Stimulated activated CD4-positive, alpha-beta T cell treated with anti-CD3 and anti-CD28 coated beads, Interleukin-12 subunit alpha, Interleukin-12 subunit beta, amount 100 ng/mL, for 24 hours (primary cell): ENCODE measurements at regions not wholly inside any gene's neighbourhood (a gene's known extent, or its start where the extent isn't known, plus 50 kb on each side); places are given as distances from the start of the nearest gene placed in this dataset.

Experiments used
- DNase-seq, 2 experiments: peaks; one replicate each; pipeline ENCODE4 v3.0.0-alpha.2; 2020; ENCODE audit warnings: low read depth in 2 of 2

- DNase-seq: no peak
Observed at GRCh38 chr5:171681061-171681460, 104.6 kb upstream of the SMIM23 start.

GRCh38 chr5:171681677-171682076 is 103.9 kb upstream of the SMIM23 start:
- no peak for DNase-seq

GRCh38 chr5:171682801-171683200 is 102.8 kb upstream of the SMIM23 start:
- no peak for DNase-seq

GRCh38 chr5:171684169-171684568 is 101.4 kb upstream of the SMIM23 start:
- DNase-seq: no peak

GRCh38 chr5:171688696-171689495 is 96.7 kb upstream of the SMIM23 start:
- DNase-seq: no peak

- DNase-seq: no peak
Observed at GRCh38 chr5:171689853-171690417, 95.7 kb upstream of the SMIM23 start.

- no peak for DNase-seq
Observed at GRCh38 chr5:171692107-171692506, 93.5 kb upstream of the SMIM23 start.

GRCh38 chr5:171692936-171693335 is 92.7 kb upstream of the SMIM23 start:
- DNase-seq: no peak

GRCh38 chr5:171693412-171693811 is 92.2 kb upstream of the SMIM23 start:
- no peak for DNase-seq

- DNase-seq: no peak
Observed at GRCh38 chr5:171695804-171696203, 89.8 kb upstream of the SMIM23 start.

GRCh38 chr5:171697221-171698102 is 88.2 kb upstream of the SMIM23 start:
- DNase-seq: no peak

- DNase-seq: no peak
Observed at GRCh38 chr5:171700318-171700912, 85.2 kb upstream of the SMIM23 start.

GRCh38 chr5:171701100-171701541 is 84.5 kb upstream of the SMIM23 start:
- no peak for DNase-seq

GRCh38 chr5:171702135-171702770 is 83.4 kb upstream of the SMIM23 start:
- DNase-seq: no peak

- DNase-seq: no peak
Observed at GRCh38 chr5:171703146-171703545, 82.5 kb upstream of the SMIM23 start.

- no peak for DNase-seq
Observed at GRCh38 chr5:171705036-171705435, 80.6 kb upstream of the SMIM23 start.

- no peak for DNase-seq
Observed at GRCh38 chr5:171705830-171706468, 79.7 kb upstream of the SMIM23 start.

GRCh38 chr5:171706736-171707441 is 78.7 kb upstream of the SMIM23 start:
- DNase-seq: no peak

- DNase-seq: no peak
Observed at GRCh38 chr5:171707442-171707792, 78.2 kb upstream of the SMIM23 start.

GRCh38 chr5:171709930-171710329 is 75.7 kb upstream of the SMIM23 start:
- DNase-seq: no peak
